Sigmoid colon (tissue), 6 donors: ENCODE measurements at regions not wholly inside any gene's neighbourhood (a gene's known extent, or its start where the extent isn't known, plus 50 kb on each side); places are given as distances from the start of the nearest gene placed in this dataset.

ENCODE experiments used
- DNase-seq: peaks from one replicate; pipeline ENCODE4 v3.0.0-alpha.2; 2019
- H3K27ac ChIP-seq, 4 donors: fragments of 200-600 bp; sonication (generic); one replicate each; pipeline ENCODE4 v1.5.1; 2016 to 2019; ENCODE audit warnings: mild to moderate bottlenecking in 1 of 4
- H3K27me3 ChIP-seq, 3 donors: fragments of 200-600 bp; sonication (generic); one replicate each; pipeline ENCODE4 v1.5.1; 2019; ENCODE audit warnings: mild to moderate bottlenecking in 1 of 3
- H3K36me3 ChIP-seq, 4 donors: fragments of 200-600 bp; sonication (generic); one replicate each; pipeline ENCODE4 v1.5.1; 2016 to 2019
- H3K4me1 ChIP-seq, 4 donors: fragments of 200-600 bp; sonication (generic); one replicate each; pipeline ENCODE4 v1.5.1; 2017 to 2019
- H3K4me3 ChIP-seq, 4 donors: fragments of 200-600 bp; sonication (generic); one replicate each; pipeline ENCODE4 v1.5.1; 2017 to 2019; ENCODE audit warnings: mild to moderate bottlenecking in 2 of 4, moderate library complexity in 1 of 4
- H3K9me3 ChIP-seq, 4 donors: fragments of 200-600 bp in 3 of 4; sonication (generic) in 3 of 4; one replicate each; pipeline versions ENCODE4 v1.5.1 to v1.6.1; 2013 to 2019
- EP300 ChIP-seq, 4 donors: sonication (generic); formaldehyde crosslinking; IDR thresholded peaks; one replicate each; pipeline ENCODE4 v1.6.1; 2017; ENCODE audit warnings: antibody characterized with exemption in 4 of 4
- POLR2A ChIP-seq, 2 donors: fragments of 450-650 bp; IDR thresholded peaks; one replicate each; pipeline ENCODE4 v1.6.1; 2016; ENCODE audit warnings: antibody characterized with exemption in 2 of 2, mild to moderate bottlenecking in 2 of 2, moderate library complexity in 2 of 2
- POLR2AphosphoS5 ChIP-seq, 4 donors: sonication (generic); formaldehyde crosslinking; IDR thresholded peaks; one replicate each; pipeline ENCODE4 v1.6.1; 2017; ENCODE audit warnings: antibody characterized with exemption in 4 of 4
- WGBS, 2 donors: extraction: QIAGEN DNeasy Blood & Tissue Kit; methylation state at CpG; one replicate each; pipeline ENCODE4 v1.1.7; 2013; 5-methylcytosine and 5-hydroxymethylcytosine counted together
- intact Hi-C: fragments of 100-400 bp; cut with DNase I; formaldehyde crosslinking; loops from one replicate; pipeline ENCODE4 v1.15.1; 2023
- TF ChIP-seq, protein P1 (sequence below), 4 experiments: fragments of 450-650 bp in 3 of 4; fragments of 200-600 bp in 1 of 4; IDR thresholded peaks; one replicate each; pipeline ENCODE4 v1.5.1; 2016 to 2019; ENCODE audit warnings: antibody characterized with exemption in 4 of 4, mild to moderate bottlenecking in 3 of 4, moderate library complexity in 2 of 4
- donor health status: healthy with polysubstance abuse.
- donor health status: healthy.

DNA sequence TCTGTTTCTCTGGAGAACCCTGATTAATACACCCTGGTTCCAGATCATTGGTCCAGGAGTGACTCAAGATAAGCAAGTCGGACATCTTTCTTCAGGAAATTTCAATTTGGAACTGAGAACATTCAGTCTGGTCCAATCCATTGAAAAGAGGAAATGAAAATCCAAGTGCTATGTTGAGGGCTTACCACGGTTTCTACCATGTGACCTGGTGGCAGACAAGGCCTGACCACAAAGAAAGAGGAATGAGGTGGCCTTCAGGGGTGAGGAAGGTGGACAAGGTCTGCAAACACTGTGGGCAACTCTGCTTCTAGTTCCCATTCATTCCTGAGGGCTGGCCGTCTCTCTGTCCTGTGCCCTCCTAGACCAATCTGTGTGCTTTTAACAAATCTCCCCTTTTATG lies 149.2 kb upstream of the GHITM start:
- WGBS, 2 donors: 63 to 86% methylated on average over 3 of the region's 3 CpGs
- no peaks in the 10 kb centered on the region for H3K9me3 ChIP-seq
- no peaks in the 10 kb centered on the region for H3K27me3 ChIP-seq
- TF ChIP-seq POLR2A (IDR thresholded peaks at IDR 0.05) (no peak), EP300 (IDR thresholded peaks at IDR 0.05) (no peak), POLR2AphosphoS5 (IDR thresholded peaks at IDR 0.05) (no peak)
- TF ChIP-seq, protein P1, sequence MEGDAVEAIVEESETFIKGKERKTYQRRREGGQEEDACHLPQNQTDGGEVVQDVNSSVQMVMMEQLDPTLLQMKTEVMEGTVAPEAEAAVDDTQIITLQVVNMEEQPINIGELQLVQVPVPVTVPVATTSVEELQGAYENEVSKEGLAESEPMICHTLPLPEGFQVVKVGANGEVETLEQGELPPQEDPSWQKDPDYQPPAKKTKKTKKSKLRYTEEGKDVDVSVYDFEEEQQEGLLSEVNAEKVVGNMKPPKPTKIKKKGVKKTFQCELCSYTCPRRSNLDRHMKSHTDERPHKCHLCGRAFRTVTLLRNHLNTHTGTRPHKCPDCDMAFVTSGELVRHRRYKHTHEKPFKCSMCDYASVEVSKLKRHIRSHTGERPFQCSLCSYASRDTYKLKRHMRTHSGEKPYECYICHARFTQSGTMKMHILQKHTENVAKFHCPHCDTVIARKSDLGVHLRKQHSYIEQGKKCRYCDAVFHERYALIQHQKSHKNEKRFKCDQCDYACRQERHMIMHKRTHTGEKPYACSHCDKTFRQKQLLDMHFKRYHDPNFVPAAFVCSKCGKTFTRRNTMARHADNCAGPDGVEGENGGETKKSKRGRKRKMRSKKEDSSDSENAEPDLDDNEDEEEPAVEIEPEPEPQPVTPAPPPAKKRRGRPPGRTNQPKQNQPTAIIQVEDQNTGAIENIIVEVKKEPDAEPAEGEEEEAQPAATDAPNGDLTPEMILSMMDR (IDR thresholded peaks at IDR 0.05): no peak
- H3K27ac ChIP-seq: no peak overlapping the region
- no peaks in the 10 kb centered on the region for H3K36me3 ChIP-seq
- intact Hi-C loops: no loop called here
- no peak overlapping the region for H3K4me3 ChIP-seq
- no peak for DNase-seq
- H3K4me1 ChIP-seq: no peaks in the 10 kb centered on the region

DNA sequence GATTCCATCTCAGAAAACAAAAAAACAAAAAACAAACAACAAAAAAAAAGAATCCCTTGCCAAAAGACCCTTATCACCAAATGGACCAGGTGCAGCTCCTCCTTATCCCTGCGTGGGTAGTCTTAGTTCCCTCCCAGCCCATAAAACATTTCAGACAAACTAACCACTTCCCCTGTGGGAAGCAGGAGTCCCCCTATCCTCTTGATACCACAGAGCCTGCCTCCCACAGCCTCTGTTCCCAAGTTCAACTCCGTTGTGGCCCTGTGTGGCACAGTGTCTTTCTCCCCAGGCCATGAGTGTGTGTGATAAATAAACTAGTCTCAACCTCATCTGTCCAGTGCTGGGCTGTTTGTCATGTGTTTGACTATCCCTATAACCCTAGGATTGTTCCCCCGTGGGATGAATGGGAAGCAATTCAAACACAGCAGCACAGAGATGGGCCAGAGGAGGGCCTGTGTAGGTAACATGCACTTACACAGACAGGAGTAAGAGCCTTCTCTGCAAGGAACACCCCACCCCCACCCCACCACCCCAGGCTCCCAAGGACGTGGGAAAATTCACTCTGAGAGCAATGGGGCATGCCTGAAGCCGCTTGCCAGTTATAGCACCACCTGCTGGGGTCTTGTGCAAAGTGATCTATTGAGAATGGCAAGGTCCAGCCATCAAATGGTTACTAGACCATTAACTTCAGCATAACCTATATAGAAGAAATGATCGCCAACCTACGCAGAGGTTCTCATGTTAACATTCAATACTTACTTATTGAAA lies 147.1 kb upstream of the GHITM start:
- Histone ChIP-seq H3K9me3 (no peaks in the 10 kb centered on the region), H3K27me3 (no peaks in the 10 kb centered on the region), H3K4me3 (no peak overlapping the region), H3K36me3 (no peaks in the 10 kb centered on the region), H3K27ac (no peak overlapping the region), H3K4me1 (no peaks in the 10 kb centered on the region)
- no peak for DNase-seq
- intact Hi-C loops: no loop called here
- TF ChIP-seq, protein P1 (IDR thresholded peaks at IDR 0.05): no peak
- TF ChIP-seq EP300 (IDR thresholded peaks at IDR 0.05) (no peak), POLR2A (IDR thresholded peaks at IDR 0.05) (no peak), POLR2AphosphoS5 (IDR thresholded peaks at IDR 0.05) (no peak)
- WGBS, 2 donors: 55 to 56% methylated on average over 7 of the region's 7 CpGs

DNA sequence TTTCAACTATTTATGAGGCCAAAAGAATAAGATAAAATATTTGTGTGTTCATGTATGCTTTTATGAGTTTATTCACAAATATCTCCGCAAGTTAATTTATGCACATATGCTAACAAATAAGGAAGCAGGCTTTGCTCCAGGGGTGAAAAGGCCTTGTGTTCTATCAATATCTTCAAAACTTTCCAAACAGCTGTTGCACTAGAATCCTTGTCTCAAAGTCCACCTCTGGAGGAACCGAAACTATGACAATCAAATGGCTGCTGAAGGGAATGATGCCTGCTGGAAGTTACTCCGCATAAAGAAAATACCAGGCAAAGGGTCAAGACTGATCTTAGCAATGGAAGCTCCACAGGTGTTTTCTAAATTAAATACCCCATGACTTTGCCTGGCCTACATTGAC lies 145.0 kb upstream of the GHITM start:
- no peaks in the 10 kb centered on the region for H3K27me3 ChIP-seq
- intact Hi-C loops: no loop called here
- no peak for DNase-seq
- WGBS, 2 donors: 22 to 75% methylated on average over 3 of the region's 3 CpGs
- no peaks in the 10 kb centered on the region for H3K36me3 ChIP-seq
- H3K27ac ChIP-seq: no peak overlapping the region
- H3K9me3 ChIP-seq: no peaks in the 10 kb centered on the region
- TF ChIP-seq, protein P1 (IDR thresholded peaks at IDR 0.05): no peak
- TF ChIP-seq EP300 (IDR thresholded peaks at IDR 0.05) (no peak), POLR2AphosphoS5 (IDR thresholded peaks at IDR 0.05) (no peak), POLR2A (IDR thresholded peaks at IDR 0.05) (no peak)
- H3K4me1 ChIP-seq: no peaks in the 10 kb centered on the region
- H3K4me3 ChIP-seq: no peak overlapping the region

DNA sequence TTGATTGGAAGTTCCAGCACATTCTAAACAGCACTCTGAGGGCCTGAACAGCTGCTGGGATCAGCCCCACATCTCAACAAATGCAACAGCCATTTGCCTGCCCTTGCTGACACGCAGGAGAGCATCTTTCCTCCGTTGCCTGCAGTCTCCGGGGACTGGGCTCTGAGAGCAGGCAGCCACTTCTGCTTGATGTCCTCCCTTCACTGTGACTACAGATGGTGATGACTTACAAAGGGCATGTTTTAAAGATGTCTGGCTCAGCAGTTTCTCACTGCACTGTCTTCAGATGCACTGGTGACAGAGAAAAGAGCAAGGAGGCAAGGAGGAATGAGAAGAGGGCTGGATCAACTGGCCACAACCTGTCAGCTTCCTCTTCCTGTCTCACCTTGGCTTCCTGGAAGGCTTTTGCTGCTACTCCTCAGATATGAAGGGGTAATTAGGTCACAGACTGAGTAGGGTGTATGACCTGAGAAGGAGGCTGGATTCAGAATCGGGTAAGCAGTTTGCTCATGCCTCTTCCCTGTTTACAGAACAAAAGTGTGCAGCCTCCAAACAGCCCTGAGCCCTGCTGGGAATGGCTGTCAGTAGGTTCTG lies 143.5 kb upstream of the GHITM start:
- DNase-seq: no peak
- no peaks in the 10 kb centered on the region for H3K9me3 ChIP-seq
- H3K27me3 ChIP-seq: no peaks in the 10 kb centered on the region
- TF ChIP-seq, protein P1 (IDR thresholded peaks at IDR 0.05): no peak
- TF ChIP-seq POLR2A (IDR thresholded peaks at IDR 0.05) (no peak), EP300 (IDR thresholded peaks at IDR 0.05) (no peak), POLR2AphosphoS5 (IDR thresholded peaks at IDR 0.05) (no peak)
- H3K36me3 ChIP-seq: no peaks in the 10 kb centered on the region
- no peak overlapping the region for H3K4me3 ChIP-seq
- no peak overlapping the region for H3K27ac ChIP-seq
- no peaks in the 10 kb centered on the region for H3K4me1 ChIP-seq
- intact Hi-C loops: no loop called here
- 76% methylated on average over 4 of the region's 4 CpGs for WGBS, 2 donors
